Aorta (tissue), 5 donors: ENCODE measurements at regions not wholly inside any gene's neighbourhood (a gene's known extent, or its start where the extent isn't known, plus 50 kb on each side); places are given as distances from the start of the nearest gene placed in this dataset.

Experiments used
- ATAC-seq: fragments of 200-7000 bp; cut with Tn5 transposase; one replicate; pipeline ENCODE4 v1.9.1; 2022; ENCODE audit warnings: moderate library complexity; ENCODE audit not compliant: low FRiP score
- DNase-seq, 2 donors: peaks; one replicate each; pipeline ENCODE4 v3.0.0-alpha.2; 2020
- H3K27ac ChIP-seq, 2 donors: one replicate each; pipeline ENCODE4 v1.5.1; 2013; ENCODE audit warnings: low read length in 2 of 2, mild to moderate bottlenecking in 2 of 2, moderate library complexity in 2 of 2, control low read depth in 1 of 2, inconsistent platforms in 1 of 2, low read depth in 1 of 2
- H3K27me3 ChIP-seq, 2 donors: one replicate each; pipeline ENCODE4 v1.6.1; 2013; ENCODE audit warnings: control low read depth in 1 of 2, low read length in 1 of 2, mild to moderate bottlenecking in 1 of 2, moderate library complexity in 1 of 2; ENCODE audit not compliant: insufficient read depth in 2 of 2, control insufficient read depth in 1 of 2
- H3K36me3 ChIP-seq, 2 donors: one replicate each; pipeline ENCODE4 v1.6.1; 2013; ENCODE audit warnings: control low read depth in 1 of 2, low read length in 1 of 2, mild to moderate bottlenecking in 1 of 2; ENCODE audit not compliant: insufficient read depth in 2 of 2, control insufficient read depth in 1 of 2
- H3K4me1 ChIP-seq, 2 donors: one replicate each; pipeline ENCODE4 v1.6.1; 2013; ENCODE audit warnings: low read length in 2 of 2, control low read depth in 1 of 2, mild to moderate bottlenecking in 1 of 2, moderate library complexity in 1 of 2; ENCODE audit not compliant: insufficient read depth in 2 of 2, control insufficient read depth in 1 of 2
- H3K4me3 ChIP-seq, 2 donors: one replicate each; pipeline ENCODE4 v1.5.1; 2013; ENCODE audit warnings: low read length in 2 of 2, control low read depth in 1 of 2, mild to moderate bottlenecking in 1 of 2
- H3K9me3 ChIP-seq: one replicate; pipeline ENCODE4 v1.6.1; 2013; ENCODE audit warnings: mild to moderate bottlenecking, low read length; ENCODE audit not compliant: control insufficient read depth
- WGBS, 2 donors: extraction: QIAGEN DNeasy Blood & Tissue Kit; methylation state at CpG; one replicate each; pipeline ENCODE4 v1.1.7; 2013; 5-methylcytosine and 5-hydroxymethylcytosine counted together
- intact Hi-C, 2 donors: fragments of 100-400 bp; cut with DNase I; formaldehyde crosslinking; loops; one replicate each; pipeline versions ENCODE4 v1.14.2 to v1.15.0; 2022
- donor health status: healthy with polysubstance abuse.
- donor health status: Bipolar disorder and iron deficiency.
- donor health status: DM: no; HTN: no; CAD: no.
- donor health status: DM: no; HTN: no; CAD: no.
- donor health status: DM: yes; HTN: yes; CAD: no.

- DNase-seq (no peak), ATAC-seq (no peak)
- intact Hi-C loops: no loop called here
- Histone ChIP-seq H3K9me3 (peaks cover 3% of the 10 kb centered on the region), H3K36me3 (no peaks in the 10 kb centered on the region), H3K4me1 (no peaks in the 10 kb centered on the region), H3K27me3 (no peaks in the 10 kb centered on the region), H3K4me3 (no peak overlapping the region), H3K27ac (no peak overlapping the region)
- WGBS, 2 donors: 83% methylated on average over 4 of the region's 4 CpGs
Measured at GRCh38 chr7:155138204-155138603, 68.1 kb downstream of the HTR5A start.

- no peak for ATAC-seq
- H3K36me3 ChIP-seq: no peaks in the 10 kb centered on the region
- peaks cover 3% of the 10 kb centered on the region for H3K9me3 ChIP-seq
- no peak for DNase-seq
- 23 to 33% methylated on average over 5 of the region's 5 CpGs for WGBS, 2 donors
- H3K27ac ChIP-seq: no peak overlapping the region
- intact Hi-C loops: no loop called here
- no peak overlapping the region for H3K4me3 ChIP-seq
- no peaks in the 10 kb centered on the region for H3K27me3 ChIP-seq
- H3K4me1 ChIP-seq: no peaks in the 10 kb centered on the region
Measured at GRCh38 chr7:155141562-155141961, 71.4 kb downstream of the HTR5A start.

- 62 to 63% methylated on average over 9 of the region's 9 CpGs for WGBS, 2 donors
Measured at GRCh38 chr7:155143381-155143780, 73.3 kb downstream of the HTR5A start.

GRCh38 chr7:155144371-155144770 lies 74.2 kb downstream of the HTR5A start:
- H3K36me3 ChIP-seq: no peaks in the 10 kb centered on the region
- no peak for ATAC-seq
- peaks cover 1% of the 10 kb centered on the region for H3K9me3 ChIP-seq
- DNase-seq: no peak
- 47 to 75% methylated on average over 6 of the region's 6 CpGs for WGBS, 2 donors
- H3K27me3 ChIP-seq: no peaks in the 10 kb centered on the region
- intact Hi-C loops: no loop called here
- H3K27ac ChIP-seq: no peak overlapping the region
- no peaks in the 10 kb centered on the region for H3K4me1 ChIP-seq
- H3K4me3 ChIP-seq: no peak overlapping the region

More at GRCh38 chr7:155143381-155143780, 73.3 kb downstream of the HTR5A start:
- Histone ChIP-seq H3K9me3 (peaks cover 1% of the 10 kb centered on the region), H3K27me3 (no peaks in the 10 kb centered on the region), H3K27ac (no peak overlapping the region), H3K36me3 (no peaks in the 10 kb centered on the region), H3K4me1 (no peaks in the 10 kb centered on the region), H3K4me3 (no peak overlapping the region)
- intact Hi-C loops: no loop called here
- ATAC-seq (no peak), DNase-seq (no peak)

GRCh38 chr7:155145477-155146255 lies 75.5 kb downstream of the HTR5A start:
- no peaks in the 10 kb centered on the region for H3K4me1 ChIP-seq
- H3K9me3 ChIP-seq: peaks cover 1% of the 10 kb centered on the region
- no peak for DNase-seq
- no peak for ATAC-seq
- intact Hi-C loops: no loop called here
- H3K27me3 ChIP-seq: no peaks in the 10 kb centered on the region
- no peak overlapping the region for H3K27ac ChIP-seq
- WGBS, 2 donors: 71 to 73% methylated on average over 9 of the region's 9 CpGs
- no peaks in the 10 kb centered on the region for H3K36me3 ChIP-seq
- no peak overlapping the region for H3K4me3 ChIP-seq

- Histone ChIP-seq H3K27ac (no peak overlapping the region), H3K9me3 (peaks cover 1% of the 10 kb centered on the region), H3K36me3 (no peaks in the 10 kb centered on the region), H3K4me3 (no peak overlapping the region), H3K27me3 (no peaks in the 10 kb centered on the region), H3K4me1 (no peaks in the 10 kb centered on the region)
- WGBS, 2 donors: 26 to 45% methylated on average over 1 of the region's 1 CpG
- DNase-seq (no peak), ATAC-seq (no peak)
- intact Hi-C loops: no loop called here
Measured at GRCh38 chr7:155147172-155147571, 77.0 kb downstream of the HTR5A start.

GRCh38 chr7:155147624-155148023 lies 77.5 kb downstream of the HTR5A start:
- 22 to 53% methylated on average over 2 of the region's 2 CpGs for WGBS, 2 donors
- no peaks in the 10 kb centered on the region for H3K27me3 ChIP-seq
- DNase-seq: no peak
- H3K27ac ChIP-seq: no peak overlapping the region
- ATAC-seq: no peak
- no peaks in the 10 kb centered on the region for H3K36me3 ChIP-seq
- intact Hi-C loops: no loop called here
- no peak overlapping the region for H3K4me3 ChIP-seq
- H3K9me3 ChIP-seq: peaks cover 1% of the 10 kb centered on the region
- no peaks in the 10 kb centered on the region for H3K4me1 ChIP-seq

- intact Hi-C loops: no loop called here
- WGBS, 2 donors: 50 to 62% methylated on average over 4 of the region's 4 CpGs
Measured at GRCh38 chr7:155153676-155154075, 83.6 kb downstream of the HTR5A start.

GRCh38 chr7:155154586-155154985 lies 84.5 kb downstream of the HTR5A start:
- intact Hi-C loops: no loop called here
- ATAC-seq: no peak

More at GRCh38 chr7:155153676-155154075, 83.6 kb downstream of the HTR5A start:
- ATAC-seq: no peak
- Histone ChIP-seq H3K27ac (no peak overlapping the region), H3K27me3 (no peaks in the 10 kb centered on the region), H3K4me1 (no peaks in the 10 kb centered on the region), H3K4me3 (no peak overlapping the region), H3K9me3 (peaks cover 5% of the 10 kb centered on the region), H3K36me3 (no peaks in the 10 kb centered on the region)
- no peak for DNase-seq

More at GRCh38 chr7:155154586-155154985, 84.5 kb downstream of the HTR5A start:
- H3K9me3 ChIP-seq: peaks cover 5% of the 10 kb centered on the region
- DNase-seq: no peak
- H3K4me1 ChIP-seq: no peaks in the 10 kb centered on the region
- no peaks in the 10 kb centered on the region for H3K36me3 ChIP-seq
- H3K4me3 ChIP-seq: no peak overlapping the region
- WGBS, 2 donors: 63 to 71% methylated on average over 10 of the region's 10 CpGs
- no peaks in the 10 kb centered on the region for H3K27me3 ChIP-seq
- H3K27ac ChIP-seq: no peak overlapping the region
